H1 (cell line): ENCODE measurements at regions not wholly inside any gene's neighbourhood (a gene's known extent, or its start where the extent isn't known, plus 50 kb on each side); places are given as distances from the start of the nearest gene placed in this dataset.
A peak's percentile ranks its signal among the peaks of the same experiment; 100 is the strongest.

ENCODE experiments used
- ATF2 ChIP-seq: IDR thresholded peaks from 2 replicates; pipeline ENCODE4 v1.6.1; 2012; ENCODE audit warnings: low read length, inconsistent platforms
- BACH1 ChIP-seq: IDR thresholded peaks from 2 replicates; pipeline ENCODE4 v1.6.1; 2012; ENCODE audit warnings: low read length, improper control_type of control experiment
- BRCA1 ChIP-seq: IDR thresholded peaks from 2 replicates; pipeline ENCODE4 v1.6.1; 2012; ENCODE audit warnings: low read depth, low read length, improper control_type of control experiment
- CBX5 ChIP-seq: fragments of 300-800, 300-1000 bp; sonication (generic); IDR thresholded peaks from 2 replicates; pipeline ENCODE4 v1.7.1; 2016; ENCODE audit warnings: antibody characterized with exemption, low read length, low read depth
- CHD2 ChIP-seq: IDR thresholded peaks from 2 replicates; pipeline ENCODE4 v1.6.1; 2012; ENCODE audit warnings: low read length, improper control_type of control experiment
- CREB1 ChIP-seq: IDR thresholded peaks from 2 replicates; pipeline ENCODE4 v1.6.1; 2012; ENCODE audit warnings: inconsistent platforms
- E2F6 ChIP-seq: IDR thresholded peaks from 2 replicates; pipeline ENCODE4 v1.6.1; 2012; ENCODE audit warnings: inconsistent platforms
- EGR1 ChIP-seq: IDR thresholded peaks from 2 replicates; pipeline ENCODE4 v1.6.1; 2011; ENCODE audit warnings: low read depth, low read length, borderline replicate concordance
- FOSL1 ChIP-seq: IDR thresholded peaks from 2 replicates; pipeline ENCODE4 v1.6.1; 2011; ENCODE audit warnings: mild to moderate bottlenecking, low read depth, low read length, moderate library complexity; ENCODE audit not compliant: insufficient read depth
- GABPA ChIP-seq: IDR thresholded peaks from 2 replicates; pipeline ENCODE4 v1.6.1; 2011; ENCODE audit warnings: mild to moderate bottlenecking, low read length, moderate library complexity, borderline replicate concordance; ENCODE audit not compliant: insufficient read depth
- GTF2F1 ChIP-seq: IDR thresholded peaks from 2 replicates; pipeline ENCODE4 v1.6.1; 2012; ENCODE audit warnings: low read depth, low read length, improper control_type of control experiment, borderline replicate concordance
- HDAC2 ChIP-seq, 2 experiments: fragments of 300-600 bp in 1 of 2; sonication (generic) in 1 of 2; IDR thresholded peaks; 2 replicates each; pipeline ENCODE4 v1.6.1; 2011 to 2012; ENCODE audit warnings: low read depth in 2 of 2, low read length in 2 of 2, mild to moderate bottlenecking in 2 of 2, moderate library complexity in 2 of 2, borderline replicate concordance in 1 of 2, inconsistent platforms in 1 of 2
- JUND ChIP-seq: IDR thresholded peaks from 2 replicates; pipeline ENCODE4 v1.6.1; 2011; ENCODE audit warnings: mild to moderate bottlenecking, improper control_type of control experiment, low read length
- KDM4A ChIP-seq: IDR thresholded peaks from one replicate; pipeline ENCODE4 v1.7.1; 2012; ENCODE audit warnings: low read depth, mild to moderate bottlenecking, moderate library complexity, low read length, inconsistent platforms; ENCODE audit not compliant: severe bottlenecking
- NRF1 ChIP-seq: IDR thresholded peaks from 2 replicates; pipeline ENCODE4 v1.6.1; 2011; ENCODE audit warnings: mild to moderate bottlenecking, low read depth, low read length, improper control_type of control experiment
- POLR2A ChIP-seq, 2 experiments: IDR thresholded peaks; 1 replicate in 1 of 2; 2 replicates in 1 of 2; pipeline ENCODE4 v1.6.1; 2011; ENCODE audit warnings: low read depth in 2 of 2, low read length in 2 of 2, mild to moderate bottlenecking in 2 of 2; ENCODE audit errors: control extremely low read depth in 1 of 2
- RXRA ChIP-seq: IDR thresholded peaks from 2 replicates; pipeline ENCODE4 v1.6.1; 2011; ENCODE audit warnings: low read depth, mild to moderate bottlenecking, low read length, moderate library complexity; ENCODE audit not compliant: insufficient read depth
- SIN3A ChIP-seq, 2 experiments: IDR thresholded peaks in 1 of 2; conservative IDR thresholded peaks in 1 of 2; 2 replicates each; pipeline ENCODE4 v1.6.1; 2011 to 2012; ENCODE audit warnings: low read length in 2 of 2, improper control_type of control experiment in 1 of 2, low read depth in 1 of 2, mild to moderate bottlenecking in 1 of 2
- SP4 ChIP-seq: IDR thresholded peaks from 2 replicates; pipeline ENCODE4 v1.6.1; 2012; ENCODE audit warnings: low read length, inconsistent platforms
- SRF ChIP-seq: IDR thresholded peaks from 2 replicates; pipeline ENCODE4 v1.6.1; 2011; ENCODE audit warnings: mild to moderate bottlenecking, low read depth, low read length, moderate library complexity
- SUZ12 ChIP-seq: fragments of 200-600 bp; sonication (generic); IDR thresholded peaks from 2 replicates; pipeline ENCODE4 v1.6.1; 2012; ENCODE audit warnings: mild to moderate bottlenecking, inconsistent platforms, low read length, moderate library complexity, mixed read lengths
- TBP ChIP-seq: IDR thresholded peaks from 2 replicates; pipeline ENCODE4 v1.6.1; 2011; ENCODE audit warnings: low read depth, low read length, improper control_type of control experiment
- TCF12 ChIP-seq: IDR thresholded peaks from 2 replicates; pipeline ENCODE4 v1.6.1; 2011; ENCODE audit warnings: low read depth, mild to moderate bottlenecking, low read length

- TF ChIP-seq BACH1 (no peak), GTF2F1 (no peak), TBP (no peak), CREB1 (no peak), EGR1 (no peak), JUND (no peak), GABPA (peak; percentile 70; the same call in 1 of the 2 replicates), HDAC2 (IDR thresholded peaks at IDR 0.05; ENCODE audit: borderline replicate concordance in 1 of 2, low read depth in 2 of 2, low read length in 2 of 2) (no peak), SP4 (no peak), E2F6 (peak; percentile 76; the same call in 1 of the 2 replicates), SUZ12 (0 out of 2 replicates have a peak, but pooled peaks have one; percentile 20), NRF1 (no peak), BRCA1 (no peak), KDM4A (peak; percentile 66), POLR2A (IDR thresholded peaks at IDR 0.05; ENCODE audit: control extremely low read depth in 1 of 2, low read depth in 2 of 2, low read length in 2 of 2) (no peak), RXRA (no peak), SIN3A (conservative IDR thresholded peaks at IDR 0.05 in 1 of 2, IDR thresholded peaks at IDR 0.05 in 1 of 2; ENCODE audit: low read depth in 1 of 2, low read length in 2 of 2) (no peak), CHD2 (no peak), FOSL1 (no peak), ATF2 (no peak), TCF12 (no peak), CBX5 (no peak), SRF (no peak)
These were observed 50.6 kb upstream of the RET start (continued) for GRCh38 chr10:43026039-43026973.
